ENCODE measurements at regions not wholly inside any gene's neighbourhood (a gene's known extent, or its start where the extent isn't known, plus 50 kb on each side); places are given as distances from the start of the nearest gene placed in this dataset.

- TF ChIP-seq, protein P1, sequence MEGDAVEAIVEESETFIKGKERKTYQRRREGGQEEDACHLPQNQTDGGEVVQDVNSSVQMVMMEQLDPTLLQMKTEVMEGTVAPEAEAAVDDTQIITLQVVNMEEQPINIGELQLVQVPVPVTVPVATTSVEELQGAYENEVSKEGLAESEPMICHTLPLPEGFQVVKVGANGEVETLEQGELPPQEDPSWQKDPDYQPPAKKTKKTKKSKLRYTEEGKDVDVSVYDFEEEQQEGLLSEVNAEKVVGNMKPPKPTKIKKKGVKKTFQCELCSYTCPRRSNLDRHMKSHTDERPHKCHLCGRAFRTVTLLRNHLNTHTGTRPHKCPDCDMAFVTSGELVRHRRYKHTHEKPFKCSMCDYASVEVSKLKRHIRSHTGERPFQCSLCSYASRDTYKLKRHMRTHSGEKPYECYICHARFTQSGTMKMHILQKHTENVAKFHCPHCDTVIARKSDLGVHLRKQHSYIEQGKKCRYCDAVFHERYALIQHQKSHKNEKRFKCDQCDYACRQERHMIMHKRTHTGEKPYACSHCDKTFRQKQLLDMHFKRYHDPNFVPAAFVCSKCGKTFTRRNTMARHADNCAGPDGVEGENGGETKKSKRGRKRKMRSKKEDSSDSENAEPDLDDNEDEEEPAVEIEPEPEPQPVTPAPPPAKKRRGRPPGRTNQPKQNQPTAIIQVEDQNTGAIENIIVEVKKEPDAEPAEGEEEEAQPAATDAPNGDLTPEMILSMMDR (IDR thresholded peaks at IDR 0.05) = no peak
- no peak for TF ChIP-seq POLR2A (IDR thresholded peaks at IDR 0.05)
Measured at GRCh38 chr1:229148743-229149142, 122.2 kb upstream of the RAB4A start.

Measured in right lobe of liver (tissue), 4 donors.